Omental fat pad (tissue), 3 donors: ENCODE measurements at regions not wholly inside any gene's neighbourhood (a gene's known extent, or its start where the extent isn't known, plus 50 kb on each side); places are given as distances from the start of the nearest gene placed in this dataset.

Experiments
- ATAC-seq: fragments of 150-250 bp; one replicate; pipeline ENCODE4 v1.9.1; 2016; ENCODE audit warnings: mild to moderate bottlenecking, moderate library complexity; ENCODE audit not compliant: low FRiP score
- DNase-seq: peaks from one replicate; pipeline ENCODE4 v3.0.0-alpha.2; 2019; ENCODE audit warnings: low spot score
- TF ChIP-seq, protein P1 (sequence below), 3 donors: fragments of 450-650 bp; IDR thresholded peaks; one replicate each; pipeline ENCODE4 v1.5.1; 2016 to 2017; ENCODE audit warnings: antibody characterized with exemption in 3 of 3, mild to moderate bottlenecking in 3 of 3, moderate library complexity in 2 of 3

DNA sequence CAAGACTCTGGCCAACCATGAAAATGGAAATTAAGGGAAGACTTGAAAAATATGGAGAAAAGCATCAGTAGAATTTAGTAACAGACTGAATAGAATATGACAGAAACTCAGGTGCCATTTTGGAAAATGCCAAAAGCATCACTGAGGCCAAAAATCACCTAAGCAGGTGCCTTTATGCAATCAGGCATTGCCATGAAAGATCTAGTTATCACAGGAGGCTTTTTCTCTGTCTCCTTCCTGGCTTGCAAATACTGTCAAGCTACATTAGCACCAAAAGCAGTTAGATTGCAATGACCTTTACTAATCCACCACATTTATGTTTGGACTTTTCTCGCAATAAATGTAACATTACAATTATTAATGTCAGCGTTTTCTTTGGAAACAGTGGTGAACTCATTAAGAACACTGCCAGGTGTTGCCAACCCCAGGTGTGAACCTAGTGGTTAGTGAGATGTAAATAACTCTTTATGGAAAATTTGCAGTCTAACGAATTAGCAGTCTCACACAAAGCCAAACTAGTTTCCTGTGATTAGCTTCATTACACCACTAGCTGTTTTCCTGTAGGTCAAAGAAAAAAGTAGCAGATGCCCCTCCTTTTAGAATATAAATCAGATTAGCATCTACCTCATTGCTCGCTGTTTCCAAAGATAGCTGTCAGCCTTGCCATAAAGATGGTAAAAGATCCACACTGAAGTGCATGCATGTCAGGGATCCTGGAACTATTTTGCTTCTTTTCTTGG, 1568.4 kb upstream of the TENM3 start:
- DNase-seq (no peak), ATAC-seq (no peak)
- TF ChIP-seq, protein P1, sequence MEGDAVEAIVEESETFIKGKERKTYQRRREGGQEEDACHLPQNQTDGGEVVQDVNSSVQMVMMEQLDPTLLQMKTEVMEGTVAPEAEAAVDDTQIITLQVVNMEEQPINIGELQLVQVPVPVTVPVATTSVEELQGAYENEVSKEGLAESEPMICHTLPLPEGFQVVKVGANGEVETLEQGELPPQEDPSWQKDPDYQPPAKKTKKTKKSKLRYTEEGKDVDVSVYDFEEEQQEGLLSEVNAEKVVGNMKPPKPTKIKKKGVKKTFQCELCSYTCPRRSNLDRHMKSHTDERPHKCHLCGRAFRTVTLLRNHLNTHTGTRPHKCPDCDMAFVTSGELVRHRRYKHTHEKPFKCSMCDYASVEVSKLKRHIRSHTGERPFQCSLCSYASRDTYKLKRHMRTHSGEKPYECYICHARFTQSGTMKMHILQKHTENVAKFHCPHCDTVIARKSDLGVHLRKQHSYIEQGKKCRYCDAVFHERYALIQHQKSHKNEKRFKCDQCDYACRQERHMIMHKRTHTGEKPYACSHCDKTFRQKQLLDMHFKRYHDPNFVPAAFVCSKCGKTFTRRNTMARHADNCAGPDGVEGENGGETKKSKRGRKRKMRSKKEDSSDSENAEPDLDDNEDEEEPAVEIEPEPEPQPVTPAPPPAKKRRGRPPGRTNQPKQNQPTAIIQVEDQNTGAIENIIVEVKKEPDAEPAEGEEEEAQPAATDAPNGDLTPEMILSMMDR (IDR thresholded peaks at IDR 0.05) = no peak

GRCh38 chr4:180675359-180675650, 1567.9 kb upstream of the TENM3 start:
- no peak for DNase-seq
- TF ChIP-seq, protein P1 (IDR thresholded peaks at IDR 0.05) = no peak
- ATAC-seq = no peak

DNA sequence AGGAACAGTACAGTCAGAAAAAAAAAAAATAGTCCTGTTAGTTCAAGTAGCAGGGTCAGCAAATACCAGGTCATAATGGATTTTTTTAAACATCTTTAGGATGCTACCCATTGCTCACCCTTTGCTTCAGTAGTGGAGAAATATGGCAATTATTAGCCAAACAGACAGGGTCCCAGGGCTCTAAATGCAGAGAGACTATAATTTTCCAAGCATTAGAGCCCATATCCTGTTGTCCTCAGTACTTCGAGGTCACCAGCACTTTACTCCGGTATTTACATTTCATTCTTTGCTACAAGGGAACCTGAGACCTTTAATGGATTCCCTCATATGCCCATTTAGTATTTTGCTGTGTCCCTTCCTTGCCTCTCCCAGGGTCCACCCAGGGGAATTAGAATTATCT, 1562.9 kb upstream of the TENM3 start:
- DNase-seq (no peak), ATAC-seq (no peak)
- TF ChIP-seq, protein P1 (IDR thresholded peaks at IDR 0.05) = no peak

DNA sequence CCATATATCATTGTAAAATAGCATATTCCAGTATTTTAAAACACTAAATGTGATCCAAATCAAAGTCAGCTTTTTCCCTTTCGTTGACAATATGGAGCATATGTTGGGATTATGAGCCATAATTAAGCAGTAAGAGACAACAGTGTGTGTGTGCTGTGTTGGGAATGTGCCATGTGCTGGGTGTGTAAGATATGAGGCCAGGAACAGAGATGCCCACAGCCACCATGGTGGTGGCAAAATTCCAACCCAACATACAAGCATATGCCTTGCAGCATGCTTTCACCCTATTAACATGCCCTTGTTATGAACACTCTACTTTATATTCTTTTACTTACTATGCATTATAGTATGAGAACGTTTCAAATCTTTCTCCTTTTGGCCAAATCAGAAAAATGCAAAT, 1560.4 kb upstream of the TENM3 start:
- TF ChIP-seq, protein P1 (IDR thresholded peaks at IDR 0.05) = no peak
- DNase-seq = no peak
- no peak for ATAC-seq

GRCh38 chr4:180683186-180683585, 1560.0 kb upstream of the TENM3 start:
- DNase-seq = no peak
- TF ChIP-seq, protein P1 (IDR thresholded peaks at IDR 0.05) = no peak
- no peak for ATAC-seq

DNA sequence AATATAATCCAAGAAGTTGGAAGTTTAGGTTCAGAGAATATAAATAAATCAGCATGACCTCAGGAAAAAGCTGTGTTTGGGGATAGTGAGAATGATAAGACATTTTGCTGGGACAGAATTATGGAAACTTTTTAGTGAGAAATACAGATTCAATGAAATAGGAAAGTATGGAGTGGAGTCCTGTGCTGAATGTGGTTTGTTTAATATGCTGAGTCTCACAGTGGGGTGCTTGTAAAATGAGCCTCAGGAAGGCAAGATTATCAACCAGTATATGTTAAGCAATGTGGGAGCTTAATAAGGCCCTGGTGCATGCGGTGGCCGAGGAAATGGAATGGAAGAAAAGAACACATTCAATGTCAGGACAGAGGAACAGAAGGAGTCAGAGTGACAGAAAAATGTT, 1554.7 kb upstream of the TENM3 start:
- TF ChIP-seq, protein P1 (IDR thresholded peaks at IDR 0.05) = no peak
- DNase-seq (no peak), ATAC-seq (no peak)

DNA sequence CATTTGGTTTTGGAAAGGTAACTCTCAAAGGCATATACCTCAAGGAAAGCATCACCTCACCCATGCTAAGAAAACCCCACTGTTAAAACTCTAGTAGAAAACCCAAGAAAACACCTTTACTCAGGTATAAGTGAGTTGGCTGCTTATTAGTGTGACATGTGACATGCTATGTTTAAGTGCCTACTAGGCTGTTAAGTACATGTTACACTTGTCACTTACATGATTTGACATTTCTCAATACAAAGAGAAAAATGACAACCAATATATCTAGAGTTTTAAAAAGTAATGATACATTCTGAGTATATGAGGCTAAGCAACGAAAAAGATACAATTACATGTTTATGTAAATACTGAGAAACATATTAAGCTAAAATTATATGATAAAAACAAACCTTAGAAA, 1548.3 kb upstream of the TENM3 start:
- ATAC-seq (no peak), DNase-seq (no peak)
- TF ChIP-seq, protein P1 (IDR thresholded peaks at IDR 0.05) = no peak
